Muscle of leg (tissue), 3 donors: ENCODE measurements at regions not wholly inside any gene's neighbourhood (a gene's known extent, or its start where the extent isn't known, plus 50 kb on each side); places are given as distances from the start of the nearest gene placed in this dataset.

ENCODE experiments used
- DNase-seq: peaks from one replicate; pipeline ENCODE4 v3.0.0; 2013
- H3K27ac ChIP-seq: one replicate; pipeline ENCODE4 v1.5.1; 2013; ENCODE audit warnings: mild to moderate bottlenecking, low read length, control low read depth
- H3K27me3 ChIP-seq: one replicate; pipeline ENCODE4 v1.6.1; 2013; ENCODE audit warnings: low read length; ENCODE audit not compliant: control insufficient read depth, insufficient read depth
- H3K36me3 ChIP-seq: one replicate; pipeline ENCODE4 v1.6.1; 2013; ENCODE audit warnings: low read length; ENCODE audit not compliant: control insufficient read depth, insufficient read depth
- H3K4me1 ChIP-seq: one replicate; pipeline ENCODE4 v1.6.1; 2013; ENCODE audit warnings: low read length; ENCODE audit not compliant: control insufficient read depth, insufficient read depth
- H3K4me3 ChIP-seq: one replicate; pipeline ENCODE4 v1.5.1; 2013; ENCODE audit warnings: low read length, control low read depth
- H3K9me3 ChIP-seq: replicated peaks from 2 replicates; pipeline ENCODE4 v1.6.1; 2013; ENCODE audit warnings: low read depth, low read length; ENCODE audit not compliant: control insufficient read depth
- WGBS: methylation state at CpG from one replicate; pipeline ENCODE4 v1.1.5; 2013; ENCODE audit warnings: missing lambda C conversion rate; ENCODE audit not compliant: insufficient coverage; 5-methylcytosine and 5-hydroxymethylcytosine counted together

DNA sequence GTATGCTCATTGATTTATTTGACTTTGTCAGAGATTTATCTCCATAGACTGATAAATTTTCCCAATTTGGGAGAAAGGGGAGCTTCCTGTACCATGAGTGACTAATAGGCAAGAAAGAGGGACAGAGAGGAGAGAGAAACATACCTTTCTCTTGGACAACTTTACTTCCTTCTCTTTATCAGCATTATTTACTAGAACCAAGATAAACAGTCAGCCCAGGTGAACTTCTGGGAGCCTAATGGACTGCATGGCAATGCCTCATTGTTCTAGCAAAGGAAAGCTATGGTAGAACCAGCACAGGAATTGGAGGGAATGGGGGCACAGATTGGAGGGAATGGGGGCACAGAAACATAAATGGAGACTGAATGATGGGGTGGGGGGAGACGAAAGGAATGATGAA, 63.4 kb upstream of the STXBP6 start:
- H3K27me3 ChIP-seq = no peaks in the 10 kb centered on the region
- peaks cover 14% of the 10 kb centered on the region for H3K4me1 ChIP-seq
- no peak for DNase-seq
- H3K4me3 ChIP-seq = no peak overlapping the region
- H3K9me3 ChIP-seq = peaks cover 3% of the 10 kb centered on the region
- H3K27ac ChIP-seq = no peak overlapping the region
- no peaks in the 10 kb centered on the region for H3K36me3 ChIP-seq
- WGBS = 69% methylated on average over 1 of the region's 1 CpG

DNA sequence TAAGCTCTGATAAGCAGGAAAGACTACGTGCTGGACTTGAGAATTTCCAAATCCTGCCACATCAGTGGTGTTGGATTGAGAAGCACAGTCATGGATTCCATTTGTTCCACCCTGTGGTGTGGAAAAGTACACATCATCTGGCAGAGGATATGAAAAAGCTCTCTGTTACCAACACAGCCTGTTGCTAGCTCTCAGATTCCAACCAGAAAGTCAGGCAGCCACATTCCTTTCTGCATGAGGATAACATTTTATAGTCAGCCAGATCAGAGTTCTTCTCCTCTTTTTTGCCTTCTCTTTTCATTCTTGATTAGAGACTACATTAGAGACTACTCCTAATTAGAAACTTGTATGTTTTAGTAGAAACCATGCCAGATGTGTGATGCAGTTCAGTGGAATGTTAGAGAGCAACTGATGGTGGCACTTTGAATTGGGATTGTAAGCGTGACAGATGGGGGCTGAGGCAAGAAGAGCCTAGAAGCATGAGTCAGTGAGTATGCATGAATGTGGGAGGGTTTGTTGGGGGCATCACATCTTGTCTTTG, 61.2 kb upstream of the STXBP6 start:
- Histone ChIP-seq H3K9me3 (peaks cover 3% of the 10 kb centered on the region), H3K36me3 (no peaks in the 10 kb centered on the region), H3K4me3 (no peak overlapping the region), H3K27ac (peak overlapping the region; percentile 70), H3K4me1 (peaks cover 16% of the 10 kb centered on the region), H3K27me3 (no peaks in the 10 kb centered on the region)
- 58% methylated on average over 1 of the region's 2 CpGs for WGBS
- peak; percentile 95 for DNase-seq

DNA sequence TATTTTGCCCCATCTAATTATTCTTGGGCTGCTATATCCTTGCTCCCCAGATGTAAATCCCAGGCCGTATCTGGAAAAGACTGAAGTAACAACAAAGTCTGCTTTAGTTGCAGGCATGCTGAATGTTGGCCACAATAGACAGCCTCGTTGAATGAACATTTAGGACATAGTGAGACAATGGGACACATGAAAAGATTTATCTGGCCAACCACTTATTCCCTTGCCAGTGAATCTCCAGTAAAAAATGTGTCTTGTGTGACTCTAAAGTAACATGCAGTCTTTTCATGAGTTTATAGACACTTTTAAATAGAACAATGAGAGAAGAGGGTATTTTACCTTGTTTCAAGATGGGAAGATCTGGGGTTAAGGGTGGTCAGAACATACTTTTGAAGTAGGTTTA, 60.2 kb upstream of the STXBP6 start:
- H3K27me3 ChIP-seq = no peaks in the 10 kb centered on the region
- peaks cover 3% of the 10 kb centered on the region for H3K9me3 ChIP-seq
- H3K27ac ChIP-seq = peak overlapping the region; percentile 18

DNA sequence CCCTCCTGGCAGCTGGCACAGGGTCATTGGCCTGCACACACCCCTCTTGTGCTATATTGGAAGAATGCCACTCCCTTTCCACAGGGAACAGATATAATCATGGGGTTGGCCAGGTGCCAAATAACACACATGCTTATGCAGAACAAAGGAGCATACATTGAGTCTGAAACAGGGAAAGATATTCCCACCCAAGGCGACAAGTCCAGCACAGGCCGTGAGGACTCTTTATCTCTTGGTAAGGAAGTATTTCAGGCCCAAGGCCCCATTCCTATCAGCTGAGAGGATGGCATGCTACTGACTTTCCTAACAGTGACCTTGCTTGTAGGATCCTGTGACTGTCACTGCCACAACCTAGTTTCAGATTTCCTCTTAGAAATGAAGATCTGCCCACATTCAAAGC, 59.0 kb upstream of the STXBP6 start:
- Histone ChIP-seq H3K4me3 (no peak overlapping the region), H3K9me3 (peaks cover 3% of the 10 kb centered on the region), H3K4me1 (peaks cover 16% of the 10 kb centered on the region), H3K36me3 (no peaks in the 10 kb centered on the region), H3K27me3 (no peaks in the 10 kb centered on the region), H3K27ac (peak overlapping the region; percentile 52)
- no CpG with 5 or more reads among the region's 2 CpGs for WGBS
- DNase-seq = peak; percentile 64

More for the DNA sequence above, 60.2 kb upstream of the STXBP6 start:
- H3K4me1 ChIP-seq = peaks cover 16% of the 10 kb centered on the region
- H3K4me3 ChIP-seq = no peak overlapping the region
- H3K36me3 ChIP-seq = no peaks in the 10 kb centered on the region
- DNase-seq = no peak
- 78% methylated on average over 1 of the region's 2 CpGs for WGBS

DNA sequence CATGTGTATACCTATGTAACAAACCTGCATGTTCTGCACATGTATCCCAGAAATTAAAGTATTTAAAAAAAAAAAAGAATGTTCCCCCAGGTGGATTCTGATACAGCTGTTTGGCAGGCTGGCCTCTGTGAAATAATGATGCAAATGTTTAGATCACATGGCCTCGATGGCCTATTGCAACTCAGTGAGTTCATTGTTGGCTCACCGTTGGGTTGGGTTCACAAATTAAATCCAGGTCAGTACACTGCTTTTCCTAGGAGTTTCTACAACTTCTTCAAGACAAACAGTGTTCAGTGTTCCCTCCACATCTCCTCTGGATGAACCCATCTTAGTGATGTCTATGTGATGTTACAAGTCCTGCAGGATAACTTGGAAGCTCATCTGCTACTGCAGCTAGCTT, 58.3 kb upstream of the STXBP6 start:
- peak; percentile 68 for DNase-seq
- H3K9me3 ChIP-seq = peaks cover 3% of the 10 kb centered on the region
- peaks cover 16% of the 10 kb centered on the region for H3K4me1 ChIP-seq
- no CpG with 5 or more reads among the region's 2 CpGs for WGBS
- no peaks in the 10 kb centered on the region for H3K36me3 ChIP-seq
- no peaks in the 10 kb centered on the region for H3K27me3 ChIP-seq
- no peak overlapping the region for H3K27ac ChIP-seq
- no peak overlapping the region for H3K4me3 ChIP-seq

DNA sequence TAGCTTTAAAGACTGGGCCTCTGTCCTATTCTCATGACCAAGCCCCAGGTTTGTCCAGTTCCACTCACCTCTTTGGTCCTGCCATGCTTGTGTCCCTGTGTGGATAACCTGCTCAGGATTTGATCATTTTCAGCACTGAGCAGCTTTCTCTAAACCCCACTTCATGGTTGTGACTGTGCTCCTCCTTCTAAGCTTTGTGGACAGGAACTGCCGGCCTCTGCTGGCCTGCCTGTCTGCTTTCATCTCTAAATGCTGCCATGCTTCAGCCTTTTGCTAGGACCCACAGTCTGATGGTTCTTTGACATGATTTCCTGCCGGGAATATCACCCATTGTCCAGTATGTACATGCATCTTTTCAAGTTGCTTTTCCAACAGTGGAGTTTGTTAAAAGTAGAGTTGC, 53.9 kb upstream of the STXBP6 start:
- 44% methylated on average over 1 of the region's 2 CpGs for WGBS
- Histone ChIP-seq H3K4me1 (peaks cover 7% of the 10 kb centered on the region), H3K36me3 (no peaks in the 10 kb centered on the region), H3K9me3 (no peaks in the 10 kb centered on the region), H3K4me3 (no peak overlapping the region), H3K27me3 (no peaks in the 10 kb centered on the region), H3K27ac (no peak overlapping the region)
- no peak for DNase-seq

DNA sequence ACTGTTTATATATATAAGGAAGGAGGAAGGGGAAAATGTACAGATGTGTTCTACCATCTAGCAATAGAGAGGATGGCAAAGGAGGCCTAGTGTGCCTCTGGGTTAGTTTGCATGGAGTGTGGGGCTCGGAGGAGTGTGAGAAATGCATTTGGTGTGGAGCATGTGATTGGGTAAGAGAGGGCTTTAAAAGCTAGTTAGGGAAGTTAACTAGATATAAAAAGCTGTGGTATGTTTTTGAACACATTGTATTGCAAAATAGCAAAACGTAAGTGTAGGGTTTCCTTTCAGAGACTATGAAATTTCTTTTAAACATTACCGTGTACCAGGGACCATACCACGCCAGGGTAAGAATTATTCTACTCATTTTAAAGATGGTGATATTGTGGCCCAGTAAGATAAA, 53.3 kb upstream of the STXBP6 start:
- no peak overlapping the region for H3K4me3 ChIP-seq
- H3K27ac ChIP-seq = no peak overlapping the region
- no peaks in the 10 kb centered on the region for H3K9me3 ChIP-seq
- WGBS = 80% methylated on average over 1 of the region's 4 CpGs
- H3K4me1 ChIP-seq = peaks cover 1% of the 10 kb centered on the region
- no peaks in the 10 kb centered on the region for H3K36me3 ChIP-seq
- DNase-seq = no peak
- H3K27me3 ChIP-seq = no peaks in the 10 kb centered on the region

DNA sequence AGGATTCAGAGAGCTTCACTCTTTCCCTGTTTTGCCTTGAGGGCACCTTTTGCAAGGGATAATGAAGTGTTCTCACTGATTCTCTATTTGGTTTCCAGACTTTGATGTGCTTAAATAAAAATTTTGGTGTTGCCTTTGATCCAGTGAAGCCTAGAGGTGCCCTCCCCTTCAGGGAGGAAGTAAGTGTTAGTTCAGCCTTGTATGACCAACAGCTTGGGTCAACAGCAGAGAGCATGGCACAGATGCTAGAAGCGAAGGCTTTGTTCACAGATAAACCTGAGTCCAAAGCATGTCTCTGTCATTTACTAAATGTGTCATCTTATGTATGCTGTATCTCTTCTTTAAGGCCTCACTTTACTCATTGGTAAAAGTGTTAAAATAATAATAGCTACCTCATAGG, 52.8 kb upstream of the STXBP6 start:
- Histone ChIP-seq H3K36me3 (no peaks in the 10 kb centered on the region), H3K27me3 (no peaks in the 10 kb centered on the region), H3K4me1 (no peaks in the 10 kb centered on the region), H3K27ac (no peak overlapping the region), H3K4me3 (no peak overlapping the region), H3K9me3 (no peaks in the 10 kb centered on the region)
- no CpG with 5 or more reads among the region's 1 CpG for WGBS
- no peak for DNase-seq

DNA sequence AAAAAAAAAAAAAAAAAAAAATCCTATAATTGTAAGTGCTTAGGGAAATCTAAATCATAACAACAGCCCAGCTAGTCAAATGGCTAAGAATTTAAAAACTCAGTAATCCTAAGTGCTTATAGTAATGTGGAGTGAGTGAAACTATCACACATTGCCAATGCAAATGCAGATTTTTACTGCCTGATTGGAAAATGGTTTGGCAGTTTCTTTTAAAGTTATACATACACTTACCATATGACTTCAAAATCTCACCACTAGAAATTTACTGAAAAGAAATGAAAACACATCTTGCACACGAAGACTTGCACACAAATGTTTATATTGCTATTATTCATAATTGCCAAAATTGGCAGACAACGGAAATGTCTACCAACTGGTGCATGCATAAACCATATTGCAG, 51.3 kb upstream of the STXBP6 start:
- H3K27ac ChIP-seq = no peak overlapping the region
- H3K4me1 ChIP-seq = no peaks in the 10 kb centered on the region
- no peak for DNase-seq
- no CpG with 5 or more reads among the region's 2 CpGs for WGBS
- H3K36me3 ChIP-seq = no peaks in the 10 kb centered on the region
- no peaks in the 10 kb centered on the region for H3K9me3 ChIP-seq
- no peak overlapping the region for H3K4me3 ChIP-seq
- no peaks in the 10 kb centered on the region for H3K27me3 ChIP-seq
